RKO (cell line): ENCODE measurements at regions not wholly inside any gene's neighbourhood (a gene's known extent, or its start where the extent isn't known, plus 50 kb on each side); places are given as distances from the start of the nearest gene placed in this dataset.
"Not testable (repeated sequence)": the region's sequence is repeated elsewhere in the genome, so short reads cannot be mapped to it uniquely, and the experiment has no call there.

Experiments
- DNase-seq: peaks from one replicate; pipeline ENCODE4 v3.0.0-alpha.2; 2016; ENCODE audit warnings: low spot score

DNA sequence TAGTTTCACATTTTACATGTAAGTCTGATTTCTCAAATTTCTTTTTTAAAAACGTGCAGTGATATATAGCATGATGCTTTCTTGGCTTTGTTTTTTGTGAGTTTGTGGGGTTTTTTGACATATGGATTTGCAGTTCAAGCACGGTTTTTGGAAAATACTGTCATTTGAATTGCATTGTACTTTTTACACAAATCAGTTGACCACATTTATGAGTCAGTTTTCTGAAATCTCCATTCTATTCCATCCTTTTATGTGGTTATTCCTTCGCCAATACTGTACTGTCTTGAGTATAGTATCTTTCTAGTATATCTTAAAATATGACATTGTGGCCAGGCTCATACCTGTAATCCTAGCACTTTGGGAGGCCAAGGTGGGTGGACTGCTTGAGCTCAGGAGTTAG is 890.0 kb upstream of the CITED2 start:
- DNase-seq: no peak

DNA sequence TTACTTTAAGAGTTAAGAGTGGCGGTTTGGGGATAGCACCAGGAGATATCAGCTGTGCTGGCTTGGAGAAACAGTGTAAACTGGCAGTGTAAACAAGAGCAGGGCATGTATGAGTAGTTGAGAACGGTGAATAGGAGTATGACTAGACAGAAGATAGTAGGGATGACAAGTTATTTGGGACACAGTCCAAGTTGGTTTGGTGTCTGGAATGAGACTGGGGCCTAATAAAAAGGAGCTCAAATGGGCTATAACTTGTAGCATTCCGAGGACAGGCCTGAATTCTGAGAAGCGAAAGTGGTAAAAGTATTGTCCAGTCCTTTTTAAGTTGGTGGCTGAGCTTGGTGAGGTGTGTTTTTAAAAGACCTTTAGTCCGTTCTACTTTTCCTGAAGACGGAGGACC is 883.9 kb upstream of the CITED2 start:
- not testable (repeated sequence) for DNase-seq

DNA sequence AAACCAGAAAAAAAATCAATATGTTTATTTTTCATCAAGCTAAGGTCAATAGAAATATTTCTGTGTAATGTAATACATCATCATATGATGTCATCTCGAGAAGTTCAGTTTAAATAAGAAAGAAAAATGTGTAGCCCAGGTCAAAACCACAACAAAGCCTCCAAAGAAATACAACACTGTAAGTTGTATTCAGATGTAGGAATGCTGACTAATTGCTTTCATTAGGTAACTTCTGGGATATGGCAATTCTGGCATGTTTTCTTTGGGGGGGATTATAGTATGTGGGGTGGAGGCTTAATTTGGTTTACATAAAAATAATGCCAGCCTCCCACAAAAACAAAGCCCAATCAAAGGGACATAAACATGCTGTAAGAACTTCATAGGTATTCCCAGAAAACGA is 881.8 kb upstream of the CITED2 start:
- no peak for DNase-seq

DNA sequence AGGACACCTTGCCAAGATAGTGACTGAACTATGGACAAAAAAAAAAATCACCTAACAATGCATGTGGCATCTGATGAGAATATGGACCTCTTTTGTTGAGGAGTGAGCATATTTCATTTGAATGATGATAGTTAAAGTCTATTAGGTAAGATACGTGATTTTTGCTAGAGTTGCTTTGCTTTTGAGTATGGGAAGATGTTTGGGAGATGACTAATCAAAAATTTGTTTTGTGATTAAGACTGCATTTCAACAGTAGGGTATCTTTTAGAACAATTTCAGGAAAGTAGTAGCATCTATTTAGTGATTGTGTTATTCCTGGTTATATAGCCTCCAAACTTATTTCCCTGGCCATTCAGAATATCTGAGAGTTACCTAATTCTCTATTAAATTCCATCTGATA is 878.6 kb upstream of the CITED2 start:
- DNase-seq: no peak

DNA sequence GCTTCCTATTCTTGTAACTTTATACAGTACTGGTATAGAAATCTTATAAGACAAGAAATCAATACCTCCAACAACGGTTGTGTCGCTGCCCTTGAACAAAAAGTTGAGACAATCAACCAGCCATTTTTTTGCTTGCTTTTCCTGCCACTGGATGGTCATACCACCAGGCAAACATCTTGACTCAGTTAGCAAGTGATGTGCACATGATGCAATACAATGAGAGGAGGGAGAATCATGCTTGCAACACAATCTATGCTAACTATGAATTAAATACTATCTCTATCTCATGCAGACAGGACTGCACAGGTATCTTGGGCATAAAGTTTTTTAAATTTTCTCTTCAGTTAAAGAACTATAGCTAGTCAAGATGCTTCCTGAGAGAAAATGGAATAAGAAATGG is 877.7 kb upstream of the CITED2 start:
- no peak for DNase-seq

DNA sequence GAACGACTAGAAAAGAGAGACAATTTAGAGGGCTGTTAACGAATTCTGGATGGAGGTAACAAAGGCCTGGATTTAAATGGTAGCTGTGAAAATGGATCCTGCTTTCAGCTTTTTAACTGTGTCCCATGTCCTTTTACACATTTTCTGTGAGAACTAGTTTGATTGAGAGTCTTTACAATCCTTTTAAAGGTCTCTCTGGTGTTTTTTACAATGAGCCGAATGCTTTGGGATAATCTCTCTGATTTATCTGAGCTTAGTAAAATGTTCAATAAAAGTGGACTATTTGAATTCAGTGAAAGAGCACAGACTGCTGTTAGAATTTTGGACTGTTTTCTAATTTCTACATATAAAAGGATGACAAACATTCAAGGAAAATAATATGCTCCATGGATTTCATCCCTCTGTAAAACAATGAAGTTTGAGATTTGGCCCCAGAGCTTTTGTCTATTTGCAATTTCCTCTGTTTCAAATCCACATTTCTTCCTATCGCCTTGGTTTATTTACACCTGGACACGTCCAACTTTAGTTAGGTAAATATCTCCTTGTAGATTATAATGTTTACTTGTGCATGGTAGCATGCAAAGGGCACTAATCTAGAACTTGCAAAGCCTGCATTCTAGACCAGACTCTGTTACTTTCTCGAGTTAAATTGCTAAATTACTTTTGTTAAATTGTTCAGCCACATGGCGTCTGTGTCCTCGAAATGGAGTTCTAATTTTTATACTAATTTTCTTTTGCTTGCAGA is 871.0 kb upstream of the CITED2 start:
- DNase-seq: no peak

DNA sequence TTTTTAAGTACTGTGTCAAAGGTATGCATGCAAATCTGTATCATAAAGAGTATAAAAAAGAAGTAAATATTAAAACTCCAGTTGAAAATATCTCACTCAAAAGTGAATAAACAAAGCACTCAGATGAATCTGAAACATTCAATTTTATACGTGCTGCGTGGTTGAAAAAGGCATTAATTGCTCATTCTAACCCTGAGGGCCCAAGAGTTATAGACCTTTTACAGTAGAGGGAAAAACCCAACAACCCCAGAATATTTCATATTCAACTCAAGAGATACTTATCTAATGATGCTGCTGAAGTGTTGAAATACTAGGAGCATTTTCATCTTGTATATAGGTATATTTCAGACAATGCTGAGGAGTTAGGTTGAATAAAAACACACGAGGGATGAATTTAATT is 862.8 kb upstream of the CITED2 start:
- no peak for DNase-seq

DNA sequence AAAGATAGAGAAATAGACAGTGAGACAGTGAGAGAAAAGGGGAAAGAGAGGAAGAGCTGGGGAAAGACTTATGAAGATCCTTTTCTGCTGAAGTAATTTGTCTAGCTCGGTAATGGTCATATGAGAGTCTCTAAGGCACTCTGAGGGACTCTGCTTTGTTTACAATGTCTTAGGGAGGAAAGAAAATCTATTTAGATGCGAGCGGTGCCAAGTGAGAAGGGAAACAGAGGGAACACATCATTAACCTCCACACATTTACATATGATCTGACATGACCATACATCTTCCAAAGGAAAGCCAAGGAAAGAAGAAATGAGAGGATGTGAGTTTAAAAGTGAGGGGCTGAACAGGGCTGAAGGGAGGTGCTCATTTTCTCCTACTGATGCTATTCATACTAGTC is 862.3 kb upstream of the CITED2 start:
- DNase-seq: no peak

DNA sequence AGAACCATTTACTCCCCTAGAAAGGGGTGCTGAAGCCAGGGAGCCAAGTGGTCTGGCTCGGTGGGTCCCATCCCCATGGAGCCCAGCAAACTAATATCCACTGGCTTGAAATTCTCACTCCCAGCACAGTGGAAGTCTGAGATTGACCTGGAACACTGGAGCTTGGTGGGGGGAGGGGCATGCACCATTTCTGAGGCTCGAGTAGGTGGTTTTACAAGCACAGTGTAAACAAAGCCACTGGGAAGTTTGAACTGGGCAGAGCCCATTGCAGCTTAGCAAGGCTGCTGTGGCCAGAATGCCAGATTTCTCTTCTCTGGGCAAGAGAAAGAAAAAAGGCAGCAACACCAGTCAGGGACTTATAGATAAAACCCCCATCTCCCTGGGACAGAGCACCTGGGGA is 855.8 kb upstream of the CITED2 start:
- DNase-seq: no peak

DNA sequence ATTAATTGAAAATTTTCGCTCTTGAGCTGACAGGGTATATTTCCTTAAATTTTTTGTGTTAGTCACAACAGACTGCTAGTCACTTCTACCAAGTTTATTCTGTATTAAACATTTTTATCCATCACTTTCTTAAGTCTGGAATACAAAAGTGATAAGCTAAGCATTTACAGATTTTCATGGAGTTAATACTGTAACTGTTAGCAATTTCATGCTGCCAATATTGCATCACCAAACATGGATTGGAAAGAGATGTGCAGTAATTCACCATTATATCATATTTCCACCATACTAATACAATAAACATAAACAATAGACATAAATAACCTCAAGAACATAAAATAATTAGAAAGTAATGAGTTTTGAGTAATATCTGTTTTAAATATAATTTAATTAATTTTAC is 854.0 kb upstream of the CITED2 start:
- no peak for DNase-seq

DNA sequence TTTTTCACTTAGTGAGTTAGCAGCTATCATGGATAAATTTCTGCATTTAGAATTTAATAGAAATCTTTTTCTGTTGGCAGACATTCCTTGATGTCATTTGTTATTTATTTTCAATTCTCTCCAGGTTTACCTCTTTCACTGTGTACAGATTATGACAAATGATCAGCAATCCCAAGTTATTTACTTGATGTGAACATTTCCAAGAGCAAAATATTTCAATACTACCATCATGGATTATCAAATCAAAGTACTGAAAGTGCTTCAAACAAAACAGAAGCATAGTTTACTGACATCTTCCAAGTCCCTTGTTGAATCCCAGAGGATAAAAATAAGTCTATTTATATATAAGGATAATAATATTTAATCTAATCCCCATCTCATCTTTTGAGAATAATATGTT is 852.2 kb upstream of the CITED2 start:
- DNase-seq: no peak

DNA sequence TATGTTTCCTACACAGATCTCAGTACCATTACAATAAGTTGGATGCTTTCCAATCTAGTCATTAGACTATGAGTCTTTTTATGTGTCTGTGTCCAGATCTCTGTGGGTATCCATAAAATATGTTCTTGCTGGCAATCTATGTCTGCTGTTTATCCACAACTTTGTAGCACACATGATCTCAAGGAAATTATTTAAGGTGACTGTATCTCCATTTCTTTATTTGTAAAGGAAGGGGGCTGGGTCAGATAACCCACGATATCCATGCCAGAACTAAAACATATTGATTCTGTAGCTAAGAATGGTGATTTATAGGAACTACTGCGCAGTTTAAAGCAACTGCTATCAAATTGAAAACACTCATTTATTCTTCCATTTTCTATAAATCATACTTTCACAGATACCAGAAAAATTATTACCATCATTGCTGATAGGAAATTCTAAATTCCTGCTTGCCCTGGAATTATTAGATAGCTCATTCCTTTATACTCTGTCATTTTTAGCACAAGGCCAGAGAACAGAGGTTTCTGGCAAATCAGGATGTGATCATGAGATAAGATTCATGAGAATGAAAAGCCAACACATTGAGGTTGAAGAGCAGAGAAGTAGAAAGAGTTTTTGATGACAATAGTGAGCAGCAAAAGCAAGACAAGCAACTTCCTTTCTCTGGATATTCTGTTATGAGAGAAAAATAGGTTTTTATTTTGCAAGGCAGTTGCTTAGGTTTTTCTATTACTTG is 851.4 kb upstream of the CITED2 start:
- no peak for DNase-seq

DNA sequence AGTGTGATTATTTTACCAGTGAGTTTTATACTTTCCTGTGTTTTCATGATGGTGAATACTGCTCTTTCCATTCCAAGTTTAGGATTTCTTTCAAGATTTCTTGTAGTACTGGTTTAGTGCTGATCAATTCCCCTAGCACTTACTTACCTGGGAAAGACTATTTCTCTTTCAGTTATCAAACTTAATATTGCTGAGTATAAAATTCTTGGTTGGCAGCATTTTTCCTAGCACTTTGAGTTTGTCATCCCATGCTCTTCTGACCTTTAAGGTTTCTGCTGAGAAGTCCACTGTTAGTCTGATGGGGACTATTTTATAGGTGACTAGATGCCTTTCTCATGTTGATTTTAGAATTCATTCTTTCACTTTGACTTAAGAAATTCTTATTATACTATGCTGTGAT is 842.8 kb upstream of the CITED2 start:
- no peak for DNase-seq

DNA sequence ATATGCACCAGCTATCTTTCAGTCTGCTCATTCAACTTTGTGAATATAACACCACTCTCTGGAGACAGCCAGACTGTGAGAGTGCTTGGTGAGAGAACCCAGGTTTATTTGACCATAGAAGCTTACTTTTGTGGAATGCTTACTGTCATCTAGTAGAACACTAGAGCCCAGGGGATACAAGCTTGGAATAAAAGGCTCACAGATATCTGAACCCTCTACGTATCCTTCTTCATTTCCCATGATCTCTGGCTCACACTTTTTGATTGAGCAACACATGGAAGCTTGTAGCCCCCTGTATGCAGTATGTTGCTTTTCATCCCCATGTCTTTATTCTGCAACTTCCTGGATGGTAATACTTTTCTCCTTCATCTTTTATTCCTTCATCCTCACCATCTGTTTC is 835.3 kb upstream of the CITED2 start:
- DNase-seq: no peak

DNA sequence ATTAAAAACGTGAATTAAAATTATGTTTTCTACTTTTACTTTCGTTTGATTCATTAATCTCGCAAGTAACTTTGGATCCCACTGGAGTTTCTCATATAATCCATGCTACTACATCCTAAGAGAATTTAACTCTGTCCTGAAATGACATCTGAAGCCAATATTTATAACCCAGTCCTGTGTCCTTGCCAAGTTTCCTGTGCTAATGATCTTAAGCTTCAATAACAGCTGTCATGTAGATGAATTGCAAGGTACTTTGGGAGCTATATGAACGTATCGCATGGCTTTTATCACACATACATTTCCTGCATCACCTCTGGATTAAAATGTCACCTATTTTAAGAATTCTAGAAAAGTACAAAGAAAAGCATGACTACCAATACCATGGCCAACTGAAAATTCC is 833.8 kb upstream of the CITED2 start:
- DNase-seq: no peak

DNA sequence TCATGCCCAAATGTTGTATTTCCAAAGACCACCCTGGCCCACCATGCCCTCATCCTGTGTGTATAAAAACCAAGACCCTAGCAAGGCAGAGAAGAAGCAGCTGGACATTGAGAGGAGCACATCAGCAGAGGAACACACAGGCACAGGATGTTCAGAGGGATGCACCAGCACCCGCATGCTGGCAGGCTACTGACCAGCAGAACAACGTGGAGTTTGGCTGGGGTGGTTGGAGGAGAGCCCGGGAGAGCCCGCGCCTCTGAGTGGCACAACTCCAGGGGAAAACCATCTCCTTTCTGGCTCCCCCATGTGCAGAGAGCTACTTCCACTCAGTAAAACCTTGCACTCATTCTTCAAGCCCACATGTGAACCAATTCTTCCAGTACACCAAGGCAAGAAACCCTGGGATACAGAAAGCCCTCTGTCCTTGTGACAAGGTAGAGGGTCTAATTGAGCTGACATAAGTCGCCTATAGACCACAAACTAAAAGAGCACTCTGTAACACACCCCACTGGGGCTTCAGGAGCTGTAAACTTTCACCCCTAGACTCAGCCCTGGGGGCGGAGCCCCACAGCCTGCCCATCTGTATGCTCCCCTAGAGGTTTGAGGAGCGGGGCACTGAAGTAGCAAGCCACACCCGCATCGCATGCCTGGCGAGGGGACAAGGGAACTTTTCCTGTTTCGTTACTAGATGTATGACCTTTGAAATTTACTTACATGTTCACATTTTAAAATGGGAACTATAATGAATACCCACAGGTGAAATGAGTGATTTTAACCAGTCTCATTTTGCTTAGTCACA is 831.5 kb upstream of the CITED2 start:
- DNase-seq: no peak

DNA sequence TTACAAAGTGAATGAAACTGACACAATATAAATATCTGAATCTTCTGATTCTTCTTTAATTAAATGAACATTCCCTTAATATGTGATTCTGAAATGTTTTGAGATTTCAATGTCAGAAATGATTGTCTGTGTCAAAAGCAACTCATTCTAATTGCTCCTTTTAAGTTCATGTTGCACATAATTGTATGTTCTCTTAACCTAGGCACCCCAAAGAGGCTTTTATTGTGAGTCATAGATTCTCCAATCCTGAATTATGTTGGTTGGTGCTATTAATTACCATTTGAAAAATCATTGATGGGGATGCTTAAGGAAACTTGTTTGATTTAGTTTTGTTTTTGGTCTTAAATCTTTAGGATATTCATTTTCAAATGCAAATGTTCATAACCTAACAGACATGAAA is 829.7 kb upstream of the CITED2 start:
- DNase-seq: no peak

DNA sequence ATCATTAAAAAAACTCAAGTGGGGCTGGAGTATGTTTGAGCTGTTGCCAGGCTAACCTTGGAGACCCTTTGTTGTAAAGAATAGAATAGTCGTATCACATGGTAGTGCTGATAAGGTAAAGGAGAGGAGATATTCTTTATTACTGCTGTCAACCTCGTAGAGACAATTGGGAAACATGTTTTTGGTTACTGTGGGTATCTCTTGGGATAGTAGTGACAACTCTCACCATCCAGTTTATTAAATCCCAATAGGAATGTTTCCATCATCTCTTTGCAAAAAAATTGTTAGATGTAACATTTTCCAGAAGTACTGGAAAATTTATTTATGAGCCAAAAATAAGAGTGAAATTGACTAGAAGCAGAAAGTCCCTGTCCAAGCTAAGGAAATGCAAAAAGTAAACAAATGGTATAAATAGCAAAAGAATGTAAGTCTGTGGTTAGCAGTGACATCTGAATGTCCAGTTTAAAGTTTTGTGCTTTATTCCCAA is 829.3 kb upstream of the CITED2 start:
- no peak for DNase-seq

DNA sequence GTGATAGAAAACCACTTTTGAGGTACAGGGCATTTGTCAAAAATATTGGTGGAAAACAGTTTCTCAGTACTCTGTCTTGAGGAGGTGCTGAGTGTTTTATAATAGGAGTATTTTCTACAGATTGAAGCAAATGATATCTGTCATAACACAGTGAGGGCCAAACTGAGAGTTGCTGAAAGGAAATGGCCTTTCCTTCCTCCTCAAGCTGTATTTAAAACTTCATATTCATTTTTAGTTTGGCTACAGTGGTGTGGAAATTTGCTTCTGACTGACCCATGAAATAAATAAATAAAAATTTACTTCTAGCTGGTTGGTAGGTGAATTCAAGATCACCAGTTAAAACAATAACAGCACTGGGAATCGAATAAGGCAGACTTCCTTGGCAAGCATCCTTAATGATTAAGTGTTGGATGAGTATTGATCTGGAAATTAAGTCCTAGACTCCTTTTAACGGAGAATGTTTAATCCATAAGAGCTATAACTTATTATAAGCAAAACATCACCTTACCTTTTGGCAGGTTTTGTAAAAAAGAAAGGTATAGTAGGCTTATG is 828.6 kb upstream of the CITED2 start:
- DNase-seq: no peak

DNA sequence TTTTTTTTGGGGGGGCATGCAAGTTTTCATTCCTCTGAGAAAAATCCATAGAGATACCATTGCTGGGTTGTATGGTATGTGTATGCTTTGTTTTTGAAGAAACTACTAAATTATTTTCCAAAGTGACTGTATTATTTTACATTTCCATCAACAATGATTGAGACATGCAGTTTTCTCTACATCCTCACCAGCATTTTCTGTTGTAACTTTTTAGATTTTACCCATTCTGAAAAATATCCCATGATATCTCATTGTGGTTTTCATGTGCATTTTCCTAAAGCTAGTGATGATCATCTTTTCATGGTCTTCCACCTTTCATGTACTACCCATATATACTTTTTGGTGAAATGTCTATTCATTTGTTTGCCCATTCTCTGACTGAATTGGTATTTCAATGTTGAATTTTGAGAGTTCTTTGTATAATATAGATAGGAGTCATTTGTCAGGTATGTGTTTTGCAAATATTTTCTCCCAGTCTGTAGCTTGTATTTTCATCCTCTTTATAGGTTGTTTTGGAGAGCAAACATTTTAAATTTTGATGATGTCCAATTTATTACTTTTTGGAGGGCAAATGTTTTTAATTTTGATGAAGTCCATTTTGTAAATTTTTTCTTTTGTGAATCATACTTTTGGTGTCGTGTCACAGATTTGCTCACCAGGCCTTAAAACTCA is 827.5 kb upstream of the CITED2 start:
- DNase-seq: no peak

DNA sequence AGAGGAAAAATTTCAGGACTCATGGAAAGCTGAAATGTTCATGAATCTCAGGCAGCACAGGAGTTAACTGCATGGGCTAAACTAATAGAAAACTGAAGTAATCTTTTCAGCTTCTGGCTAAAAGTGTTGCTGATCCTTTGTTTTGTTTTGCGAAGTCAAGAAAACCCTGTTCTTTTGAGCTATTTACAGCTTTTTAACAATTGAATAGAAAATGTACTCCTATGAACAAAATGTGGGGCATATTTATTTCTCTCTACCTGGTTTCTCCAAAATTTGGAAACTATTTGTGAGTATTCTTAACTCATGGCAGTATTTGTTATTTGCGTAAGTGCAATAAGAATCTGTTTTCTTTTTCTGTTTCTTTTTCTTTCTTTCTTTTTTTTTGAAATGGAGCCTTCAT is 818.8 kb upstream of the CITED2 start:
- no peak for DNase-seq

DNA sequence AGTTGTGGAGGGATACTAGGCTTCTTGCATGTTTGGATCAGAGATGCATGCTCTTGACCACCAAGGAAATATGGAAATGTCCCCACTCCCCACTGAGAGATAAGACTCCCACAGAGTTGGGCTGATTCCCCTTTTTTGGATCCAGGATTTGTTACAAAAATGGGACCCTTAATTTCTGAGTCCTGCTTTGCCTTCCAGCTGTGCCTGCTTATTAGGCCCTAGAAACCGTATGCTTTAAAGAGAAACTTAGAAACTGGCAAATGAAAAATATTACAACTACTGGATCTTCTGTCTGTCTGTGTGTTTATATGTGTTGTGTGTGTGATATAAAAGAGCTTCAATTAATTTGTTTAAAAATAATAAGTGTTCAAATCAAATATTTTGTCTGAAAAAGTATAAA is 817.6 kb upstream of the CITED2 start:
- DNase-seq: no peak
